ENCODE measurements at regions not wholly inside any gene's neighbourhood (a gene's known extent, or its start where the extent isn't known, plus 50 kb on each side); places are given as distances from the start of the nearest gene placed in this dataset.

DNA sequence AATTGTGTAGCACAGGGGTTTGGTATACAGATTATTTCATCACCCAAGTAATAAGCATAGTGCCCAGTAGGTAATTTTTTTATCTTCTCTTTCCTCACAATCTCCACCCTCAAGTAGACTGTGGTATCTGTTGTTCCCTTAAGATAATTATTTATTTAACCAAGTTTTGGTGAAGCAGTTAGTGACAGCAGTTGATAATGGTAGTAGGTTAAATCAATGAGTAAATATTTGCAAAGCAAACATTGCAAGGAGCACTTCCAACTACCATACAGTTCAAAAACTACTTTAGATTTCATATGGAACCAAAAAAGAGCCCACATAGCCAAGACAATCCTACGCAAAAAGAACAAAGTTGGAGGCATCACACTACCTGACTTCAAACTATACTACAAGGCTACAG is 291.8 kb downstream of the KCTD12 start:
- TF ChIP-seq CTCF (IDR thresholded peaks at IDR 0.05) = no peak
- no peak for TF ChIP-seq POLR2A (IDR thresholded peaks at IDR 0.05)

Measured in testis (tissue), 2 donors.